Tibial nerve (tissue), 4 donors: ENCODE measurements at regions not wholly inside any gene's neighbourhood (a gene's known extent, or its start where the extent isn't known, plus 50 kb on each side); places are given as distances from the start of the nearest gene placed in this dataset.

ENCODE experiments used
- DNase-seq, 2 donors: peaks; one replicate each; pipeline ENCODE4 v3.0.0-alpha.2; 2019; ENCODE audit warnings: low spot score in 2 of 2
- H3K27ac ChIP-seq, 4 donors: fragments of 200-600 bp; sonication (generic) in 3 of 4; one replicate each; pipeline ENCODE4 v1.5.1; 2017 to 2019; ENCODE audit warnings: mild to moderate bottlenecking in 1 of 4
- H3K27me3 ChIP-seq, 2 donors: fragments of 200-600 bp; sonication (generic) in 1 of 2; one replicate each; pipeline versions ENCODE4 v1.5.1 to v1.6.0; 2017 to 2019
- H3K36me3 ChIP-seq, 3 donors: fragments of 200-600 bp; sonication (generic); one replicate each; pipeline ENCODE4 v1.5.1; 2018 to 2019
- H3K4me1 ChIP-seq, 4 donors: fragments of 200-600 bp; sonication (generic) in 3 of 4; one replicate each; pipeline ENCODE4 v1.5.1; 2017 to 2019
- H3K4me3 ChIP-seq, 4 donors: fragments of 200-600 bp; sonication (generic) in 3 of 4; one replicate each; pipeline ENCODE4 v1.5.1; 2017 to 2019; ENCODE audit warnings: mild to moderate bottlenecking in 1 of 4, moderate library complexity in 1 of 4
- H3K9me3 ChIP-seq, 4 donors: fragments of 200-600 bp; sonication (generic) in 3 of 4; one replicate each; pipeline ENCODE4 v1.5.1; 2017 to 2019
- CTCF ChIP-seq, 5 experiments: fragments of 200-600 bp in 3 of 5; fragments of 450-650 bp in 2 of 5; sonication (generic) in 3 of 5; IDR thresholded peaks; one replicate each; pipeline ENCODE4 v1.5.1; 2016 to 2019; ENCODE audit warnings: antibody characterized with exemption in 5 of 5, mild to moderate bottlenecking in 3 of 5, moderate library complexity in 2 of 5
- EP300 ChIP-seq, 2 donors: sonication (generic); formaldehyde crosslinking; IDR thresholded peaks; one replicate each; pipeline ENCODE4 v1.6.1; 2017; ENCODE audit warnings: antibody characterized with exemption in 2 of 2, mild to moderate bottlenecking in 1 of 2
- POLR2A ChIP-seq, 2 donors: fragments of 450-650 bp; IDR thresholded peaks; one replicate each; pipeline ENCODE4 v1.6.1; 2017; ENCODE audit warnings: antibody characterized with exemption in 2 of 2, mild to moderate bottlenecking in 2 of 2, moderate library complexity in 2 of 2
- WGBS, 2 donors: methylation state at CpG; one replicate each; pipeline ENCODE4 v1.1.5; 2018; 5-methylcytosine and 5-hydroxymethylcytosine counted together

GRCh38 chr7:68399991-68400590, 1198.2 kb upstream of the AUTS2 start:
- Histone ChIP-seq H3K4me1 (no peaks in the 10 kb centered on the region), H3K27me3 (no peaks in the 10 kb centered on the region), H3K4me3 (no peak overlapping the region), H3K27ac (no peak overlapping the region), H3K9me3 (no peaks in the 10 kb centered on the region), H3K36me3 (no peaks in the 10 kb centered on the region)
- TF ChIP-seq EP300 (IDR thresholded peaks at IDR 0.05), result no peak
- TF ChIP-seq CTCF (IDR thresholded peaks at IDR 0.05), result no peak
- no peak for TF ChIP-seq POLR2A (IDR thresholded peaks at IDR 0.05)
- WGBS, 2 donors, result 74 to 78% methylated on average over 6 of the region's 6 CpGs
- no peak for DNase-seq

GRCh38 chr7:68400783-68401182, 1197.5 kb upstream of the AUTS2 start:
- no peaks in the 10 kb centered on the region for H3K36me3 ChIP-seq
- WGBS, 2 donors, result 90% methylated on average over 3 of the region's 3 CpGs

GRCh38 chr7:68401313-68401712, 1197.0 kb upstream of the AUTS2 start:
- DNase-seq, result no peak
- no peak for TF ChIP-seq EP300 (IDR thresholded peaks at IDR 0.05)
- TF ChIP-seq CTCF (IDR thresholded peaks at IDR 0.05), result no peak
- TF ChIP-seq POLR2A (IDR thresholded peaks at IDR 0.05), result no peak
- Histone ChIP-seq H3K9me3 (no peaks in the 10 kb centered on the region), H3K36me3 (no peaks in the 10 kb centered on the region), H3K4me1 (no peaks in the 10 kb centered on the region), H3K27me3 (no peaks in the 10 kb centered on the region), H3K27ac (no peak overlapping the region), H3K4me3 (no peak overlapping the region)
- WGBS, 2 donors, result 84 to 87% methylated on average over 2 of the region's 2 CpGs

More at GRCh38 chr7:68400783-68401182, 1197.5 kb upstream of the AUTS2 start:
- no peak for TF ChIP-seq EP300 (IDR thresholded peaks at IDR 0.05)
- TF ChIP-seq CTCF (IDR thresholded peaks at IDR 0.05), result no peak
- no peak for TF ChIP-seq POLR2A (IDR thresholded peaks at IDR 0.05)
- Histone ChIP-seq H3K27me3 (no peaks in the 10 kb centered on the region), H3K9me3 (no peaks in the 10 kb centered on the region), H3K27ac (no peak overlapping the region), H3K4me3 (no peak overlapping the region), H3K4me1 (no peaks in the 10 kb centered on the region)
- no peak for DNase-seq

GRCh38 chr7:68406480-68406879, 1191.8 kb upstream of the AUTS2 start:
- Histone ChIP-seq H3K9me3 (no peaks in the 10 kb centered on the region), H3K4me3 (no peak overlapping the region), H3K4me1 (no peaks in the 10 kb centered on the region), H3K36me3 (no peaks in the 10 kb centered on the region), H3K27ac (no peak overlapping the region), H3K27me3 (no peaks in the 10 kb centered on the region)
- 62 to 79% methylated on average over 4 of the region's 4 CpGs for WGBS, 2 donors
- DNase-seq, result no peak
- TF ChIP-seq POLR2A (IDR thresholded peaks at IDR 0.05) (no peak), CTCF (IDR thresholded peaks at IDR 0.05) (no peak), EP300 (IDR thresholded peaks at IDR 0.05) (no peak)

- Histone ChIP-seq H3K4me1 (no peaks in the 10 kb centered on the region), H3K9me3 (no peaks in the 10 kb centered on the region), H3K27ac (no peak overlapping the region), H3K27me3 (no peaks in the 10 kb centered on the region), H3K36me3 (no peaks in the 10 kb centered on the region), H3K4me3 (no peak overlapping the region)
- DNase-seq, result no peak
- no peak for TF ChIP-seq CTCF (IDR thresholded peaks at IDR 0.05)
- TF ChIP-seq EP300 (IDR thresholded peaks at IDR 0.05), result no peak
- no peak for TF ChIP-seq POLR2A (IDR thresholded peaks at IDR 0.05)
Observed at GRCh38 chr7:68407460-68407859, 1190.8 kb upstream of the AUTS2 start.
